ENCODE measurements at regions not wholly inside any gene's neighbourhood (a gene's known extent, or its start where the extent isn't known, plus 50 kb on each side); places are given as distances from the start of the nearest gene placed in this dataset.

GRCh38 chr4:123619326-123619725 is 222.7 kb downstream of the SPRY1 start:
- H3K27ac ChIP-seq (ENCODE audit: low read length), result no peak overlapping the region
- TF ChIP-seq CTCF (IDR thresholded peaks at IDR 0.05), result no peak
- Mint-ChIP-seq H3K27ac (no peak overlapping the region), H3K9me3 (no peaks in the 10 kb centered on the region), H3K36me3 (no peaks in the 10 kb centered on the region), H3K4me3 (no peak overlapping the region), H3K4me1 (peaks cover 48 to 51% of the 10 kb centered on the region in 2 donors), H3K27me3 (ENCODE audit: low read depth in 2 of 2) (no peaks in the 10 kb centered on the region)
- DNase-seq (no peak), ATAC-seq (no peak)
- no peaks in the 10 kb centered on the region for H3K36me3 ChIP-seq (ENCODE audit: control insufficient read depth, insufficient read depth, low read length)
- no CpG with 5 or more reads among the region's 1 CpG for WGBS (ENCODE audit: insufficient coverage)
- no peaks in the 10 kb centered on the region for H3K27me3 ChIP-seq (ENCODE audit: control insufficient read depth, insufficient read depth, low read length)
- peaks cover 26% of the 10 kb centered on the region for H3K4me1 ChIP-seq (ENCODE audit: control insufficient read depth, insufficient read depth, low read length)
- H3K9me3 ChIP-seq (ENCODE audit: control insufficient read depth, insufficient read depth, low read length), result no peaks in the 10 kb centered on the region
- H3K4me3 ChIP-seq (ENCODE audit: low read length), result no peak overlapping the region
- intact Hi-C loops (cut with micrococcal nuclease), result no loop called here

GRCh38 chr4:123619895-123620294 is 223.3 kb downstream of the SPRY1 start:
- no peaks in the 10 kb centered on the region for H3K36me3 ChIP-seq (ENCODE audit: control insufficient read depth, insufficient read depth, low read length)
- no peaks in the 10 kb centered on the region for H3K9me3 Mint-ChIP-seq
- H3K4me1 Mint-ChIP-seq, result peaks cover 54% of the 10 kb centered on the region in 2 donors
- peak overlapping the region in 1 of 2 donors; percentile 33 for H3K27ac Mint-ChIP-seq
- intact Hi-C loops (cut with micrococcal nuclease), result no loop called here
- no peaks in the 10 kb centered on the region for H3K9me3 ChIP-seq (ENCODE audit: control insufficient read depth, insufficient read depth, low read length)
- H3K27ac ChIP-seq (ENCODE audit: low read length), result no peak overlapping the region
- H3K36me3 Mint-ChIP-seq, result no peaks in the 10 kb centered on the region
- no peak for TF ChIP-seq CTCF (IDR thresholded peaks at IDR 0.05)
- ATAC-seq, result no peak
- peak overlapping the region; percentile 10 for H3K4me3 Mint-ChIP-seq
- no peak overlapping the region for H3K4me3 ChIP-seq (ENCODE audit: low read length)
- no peak for DNase-seq
- H3K27me3 Mint-ChIP-seq (ENCODE audit: low read depth in 2 of 2), result no peaks in the 10 kb centered on the region
- no peaks in the 10 kb centered on the region for H3K27me3 ChIP-seq (ENCODE audit: control insufficient read depth, insufficient read depth, low read length)
- H3K4me1 ChIP-seq (ENCODE audit: control insufficient read depth, insufficient read depth, low read length), result peaks cover 26% of the 10 kb centered on the region

- H3K4me1 Mint-ChIP-seq, result peaks cover 59% of the 10 kb centered on the region in 2 donors
- DNase-seq (no peak), ATAC-seq (peak; percentile 13 to 46 (median 38))
- no peaks in the 10 kb centered on the region for H3K36me3 ChIP-seq (ENCODE audit: control insufficient read depth, insufficient read depth, low read length)
- WGBS (ENCODE audit: insufficient coverage), result 25% methylated on average over 3 of the region's 5 CpGs
- no peaks in the 10 kb centered on the region for H3K36me3 Mint-ChIP-seq
- H3K27ac ChIP-seq (ENCODE audit: low read length), result no peak overlapping the region
- peak overlapping the region; percentile 72 for H3K4me3 Mint-ChIP-seq
- H3K9me3 Mint-ChIP-seq, result no peaks in the 10 kb centered on the region
- TF ChIP-seq CTCF (IDR thresholded peaks at IDR 0.05), result no peak
- H3K9me3 ChIP-seq (ENCODE audit: control insufficient read depth, insufficient read depth, low read length), result no peaks in the 10 kb centered on the region
- no peak overlapping the region for H3K4me3 ChIP-seq (ENCODE audit: low read length)
- peak overlapping the region; percentile 46 to 62 for H3K27ac Mint-ChIP-seq
- H3K4me1 ChIP-seq (ENCODE audit: control insufficient read depth, insufficient read depth, low read length), result peaks cover 26% of the 10 kb centered on the region
- intact Hi-C loops (cut with micrococcal nuclease), result no loop called here
- H3K27me3 Mint-ChIP-seq (ENCODE audit: low read depth in 2 of 2), result no peaks in the 10 kb centered on the region
- no peaks in the 10 kb centered on the region for H3K27me3 ChIP-seq (ENCODE audit: control insufficient read depth, insufficient read depth, low read length)
Observed at GRCh38 chr4:123621072-123621705, 224.6 kb downstream of the SPRY1 start.

- Mint-ChIP-seq H3K4me3 (peak overlapping the region; percentile 4), H3K27me3 (ENCODE audit: low read depth in 2 of 2) (no peaks in the 10 kb centered on the region), H3K36me3 (no peaks in the 10 kb centered on the region), H3K9me3 (no peaks in the 10 kb centered on the region), H3K27ac (peak overlapping the region; percentile 6 to 71), H3K4me1 (peaks cover 45 to 46% of the 10 kb centered on the region in 2 donors)
- no peak overlapping the region for H3K4me3 ChIP-seq (ENCODE audit: low read length)
- no peaks in the 10 kb centered on the region for H3K36me3 ChIP-seq (ENCODE audit: control insufficient read depth, insufficient read depth, low read length)
- TF ChIP-seq CTCF (IDR thresholded peaks at IDR 0.05), result no peak
- WGBS (ENCODE audit: insufficient coverage), result 50% methylated on average over 1 of the region's 1 CpG
- H3K9me3 ChIP-seq (ENCODE audit: control insufficient read depth, insufficient read depth, low read length), result no peaks in the 10 kb centered on the region
- no peak overlapping the region for H3K27ac ChIP-seq (ENCODE audit: low read length)
- DNase-seq (peak in 1 of 2 donors; percentile 14), ATAC-seq (peak; percentile 54 to 60 (median 60))
- H3K27me3 ChIP-seq (ENCODE audit: control insufficient read depth, insufficient read depth, low read length), result no peaks in the 10 kb centered on the region
- intact Hi-C loops (cut with micrococcal nuclease), result loop anchor here (2.0 kb wide), 1 partner anchor 58 kb away; no protein-coding TSS in a partner anchor
- H3K4me1 ChIP-seq (ENCODE audit: control insufficient read depth, insufficient read depth, low read length), result peaks cover 17% of the 10 kb centered on the region
Observed at GRCh38 chr4:123622572-123622971, 226.0 kb downstream of the SPRY1 start.
